GM12873 (cell line): ENCODE measurements at regions not wholly inside any gene's neighbourhood (a gene's known extent, or its start where the extent isn't known, plus 50 kb on each side); places are given as distances from the start of the nearest gene placed in this dataset.

Source experiments
- CTCF ChIP-seq: IDR thresholded peaks from 2 replicates; pipeline ENCODE4 v1.5.1; 2012; ENCODE audit warnings: low read depth, mild to moderate bottlenecking, moderate library complexity, low read length, control low read depth; ENCODE audit not compliant: insufficient read depth; ENCODE audit errors: missing control alignments

GRCh38 chr12:41981758-41982157 is 162.9 kb downstream of the GXYLT1 start:
- no peak for TF ChIP-seq CTCF

GRCh38 chr12:41981013-41981412 is 163.7 kb downstream of the GXYLT1 start:
- TF ChIP-seq CTCF, result no peak

GRCh38 chr12:41980390-41980789 is 164.3 kb downstream of the GXYLT1 start:
- no peak for TF ChIP-seq CTCF

GRCh38 chr12:41979574-41979973 is 165.1 kb downstream of the GXYLT1 start:
- TF ChIP-seq CTCF, result no peak

- TF ChIP-seq CTCF, result no peak
These were observed 172.1 kb downstream of the GXYLT1 start for GRCh38 chr12:41972598-41972997.

- no peak for TF ChIP-seq CTCF
These were observed 172.5 kb downstream of the GXYLT1 start for GRCh38 chr12:41972196-41972595.

GRCh38 chr12:41970744-41971143 is 173.9 kb downstream of the GXYLT1 start:
- TF ChIP-seq CTCF, result no peak
